ENCODE measurements at regions not wholly inside any gene's neighbourhood (a gene's known extent, or its start where the extent isn't known, plus 50 kb on each side); places are given as distances from the start of the nearest gene placed in this dataset.

- TF ChIP-seq GATA2 (IDR thresholded peaks at IDR 0.05; ENCODE audit: low read depth, low read length): no peak
- no peak for TF ChIP-seq GATA3 (IDR thresholded peaks at IDR 0.05; ENCODE audit: low read depth, low read length)
Observed at GRCh38 chr7:28329661-28330363, 82.5 kb upstream of the CREB5 start.

Data from SH-SY5Y (cell line).